Fibroblast of pulmonary artery (primary cell): ENCODE measurements at regions not wholly inside any gene's neighbourhood (a gene's known extent, or its start where the extent isn't known, plus 50 kb on each side); places are given as distances from the start of the nearest gene placed in this dataset.

Experiments
- DNase-seq: peaks from one replicate; pipeline ENCODE4 v3.0.0-alpha.2; 2010; ENCODE audit warnings: low read depth
- H3K4me3 ChIP-seq: replicated peaks from 2 replicates; pipeline ENCODE4 v1.5.1; 2011; ENCODE audit warnings: low read depth, mild to moderate bottlenecking, control low read depth, low read length, moderate library complexity
- CTCF ChIP-seq: IDR thresholded peaks from 2 replicates; pipeline ENCODE4 v1.5.1; 2011; ENCODE audit warnings: mild to moderate bottlenecking, control low read depth, low read length, inconsistent platforms; ENCODE audit errors: missing control alignments

- no peak for TF ChIP-seq CTCF
- H3K4me3 ChIP-seq = no peak overlapping the region
- DNase-seq = no peak
These were observed 182.2 kb upstream of the GSC start for GRCh38 chr14:94952097-94952496.

GRCh38 chr14:94946244-94946643 lies 176.3 kb upstream of the GSC start:
- TF ChIP-seq CTCF = no peak
- no peak for DNase-seq
- no peak overlapping the region for H3K4me3 ChIP-seq

GRCh38 chr14:94945615-94946014 lies 175.7 kb upstream of the GSC start:
- DNase-seq = no peak
- TF ChIP-seq CTCF = no peak
- no peak overlapping the region for H3K4me3 ChIP-seq

GRCh38 chr14:94944636-94945258 lies 174.8 kb upstream of the GSC start:
- H3K4me3 ChIP-seq = no peak overlapping the region
- TF ChIP-seq CTCF = no peak
- DNase-seq = no peak

- no peak for DNase-seq
- no peak for TF ChIP-seq CTCF
- no peak overlapping the region for H3K4me3 ChIP-seq
These were observed 172.7 kb upstream of the GSC start for GRCh38 chr14:94942601-94943000.

GRCh38 chr14:94941311-94941710 lies 171.4 kb upstream of the GSC start:
- no peak for DNase-seq
- TF ChIP-seq CTCF = no peak
- H3K4me3 ChIP-seq = no peak overlapping the region

- H3K4me3 ChIP-seq = no peak overlapping the region
- no peak for TF ChIP-seq CTCF
- no peak for DNase-seq
These were observed 170.5 kb upstream of the GSC start for GRCh38 chr14:94940263-94940993.
